WTC11 (cell line): ENCODE measurements at regions not wholly inside any gene's neighbourhood (a gene's known extent, or its start where the extent isn't known, plus 50 kb on each side); places are given as distances from the start of the nearest gene placed in this dataset.

ENCODE experiments used
- ATAC-seq: fragments of 200-7000 bp; cut with Tn5 transposase; 2 replicates; pipeline ENCODE4 v1.10.0; 2021; ENCODE audit warnings: mild to moderate bottlenecking, moderate library complexity
- CTCF ChIA-PET: fragments of 300-600 bp; sonication (Branson Sonifier 250); formaldehyde crosslinking; loops from one replicate; lab custom pipeline; 2021; ENCODE audit warnings: antibody characterized with exemption; lab: Charles Lee
- POLR2A ChIA-PET: fragments of 350-600 bp; sonication (Branson Sonifier 250); formaldehyde crosslinking; loops from one replicate; lab custom pipeline; 2021; ENCODE audit warnings: antibody characterized with exemption; lab: Charles Lee
- DNase-seq: peaks from one replicate; pipeline ENCODE4 v3.0.0; 2021; ENCODE audit warnings: low spot score
- H3K27ac Mint-ChIP-seq: 2 replicates; pipeline ENCODE4 v1.8.0; 2021; ENCODE audit warnings: mixed read lengths
- H3K27me3 Mint-ChIP-seq: 2 replicates; pipeline ENCODE4 v1.8.0; 2021; ENCODE audit warnings: low read depth, mild to moderate bottlenecking, moderate library complexity, mixed read lengths
- H3K36me3 Mint-ChIP-seq: 2 replicates; pipeline ENCODE4 v1.8.0; 2021; ENCODE audit warnings: mixed read lengths
- H3K4me1 Mint-ChIP-seq: 2 replicates; pipeline ENCODE4 v1.8.0; 2022; ENCODE audit warnings: mixed read lengths
- H3K4me3 Mint-ChIP-seq: 2 replicates; pipeline ENCODE4 v1.8.0; 2021; ENCODE audit warnings: mild to moderate bottlenecking, moderate library complexity, mixed read lengths
- H3K9me3 Mint-ChIP-seq: 2 replicates; pipeline ENCODE4 v1.8.0; 2021; ENCODE audit warnings: mixed read lengths
- ATF1 ChIP-seq: sonication (generic); formaldehyde crosslinking; IDR thresholded peaks from 2 replicates; pipeline ENCODE4 v1.8.1; 2023; ENCODE audit warnings: mild to moderate bottlenecking, moderate library complexity, missing genetic modification reagents
- EMX1 ChIP-seq: fragments of 250-450 bp; sonication (Bioruptor Pico); IDR thresholded peaks from 2 replicates; pipeline ENCODE4 v1.8.0; 2021; ENCODE audit warnings: mild to moderate bottlenecking
- ETV6 ChIP-seq: sonication (generic); formaldehyde crosslinking; IDR thresholded peaks from 2 replicates; pipeline ENCODE4 v1.8.1; 2022; ENCODE audit warnings: mild to moderate bottlenecking, missing genetic modification reagents
- FOXJ3 ChIP-seq: sonication (generic); formaldehyde crosslinking; IDR thresholded peaks from 2 replicates; pipeline ENCODE4 v1.9.0; 2021; ENCODE audit warnings: missing genetic modification reagents, mild to moderate bottlenecking, borderline replicate concordance
- FOXP1 ChIP-seq: sonication (generic); formaldehyde crosslinking; IDR thresholded peaks from 2 replicates; pipeline ENCODE4 v1.8.0; 2022; ENCODE audit warnings: missing genetic modification reagents, mild to moderate bottlenecking, moderate library complexity, borderline replicate concordance
- IRF1 ChIP-seq: sonication (generic); formaldehyde crosslinking; IDR thresholded peaks from 2 replicates; pipeline ENCODE4 v1.8.0; 2023; ENCODE audit warnings: missing genetic modification reagents
- NFE2L1 ChIP-seq: sonication (generic); formaldehyde crosslinking; IDR thresholded peaks from 2 replicates; pipeline ENCODE4 v1.8.1; 2023; ENCODE audit warnings: missing genetic modification reagents
- PREB ChIP-seq: sonication (generic); formaldehyde crosslinking; IDR thresholded peaks from 2 replicates; pipeline ENCODE4 v1.8.1; 2022; ENCODE audit warnings: mild to moderate bottlenecking, missing genetic modification reagents, moderate library complexity, borderline replicate concordance
- RORB ChIP-seq: fragments of 250-450 bp; sonication (Bioruptor Pico); IDR thresholded peaks from 2 replicates; pipeline ENCODE4 v1.9.0; 2021; ENCODE audit warnings: mild to moderate bottlenecking
- ZNF121 ChIP-seq: sonication (generic); formaldehyde crosslinking; IDR thresholded peaks from 2 replicates; pipeline ENCODE4 v1.8.0; 2023; ENCODE audit warnings: missing genetic modification reagents
- ZNF317 ChIP-seq: sonication (generic); formaldehyde crosslinking; IDR thresholded peaks from 2 replicates; pipeline ENCODE4 v1.8.1; 2023; ENCODE audit warnings: low read depth, mild to moderate bottlenecking, moderate library complexity, missing genetic modification reagents, borderline replicate concordance
- ZNF425 ChIP-seq: fragments of 250-450 bp; sonication (Bioruptor Pico); conservative IDR thresholded peaks from 2 replicates; pipeline ENCODE4 v1.9.0; 2021; ENCODE audit warnings: mild to moderate bottlenecking
- TF ChIP-seq, protein P1 (sequence below): fragments of 200-600 bp; IDR thresholded peaks from 2 replicates; pipeline ENCODE4 v1.8.0; 2022; ENCODE audit warnings: antibody characterized with exemption
- TF ChIP-seq, protein P2 (sequence below): sonication (generic); formaldehyde crosslinking; IDR thresholded peaks from 2 replicates; pipeline ENCODE4 v1.8.1; 2022; ENCODE audit warnings: mild to moderate bottlenecking, moderate library complexity, missing genetic modification reagents
- TF ChIP-seq, protein P3 (sequence below): sonication (generic); formaldehyde crosslinking; IDR thresholded peaks from 2 replicates; pipeline ENCODE4 v1.8.1; 2023; ENCODE audit warnings: mild to moderate bottlenecking, missing genetic modification reagents, borderline replicate concordance

DNA sequence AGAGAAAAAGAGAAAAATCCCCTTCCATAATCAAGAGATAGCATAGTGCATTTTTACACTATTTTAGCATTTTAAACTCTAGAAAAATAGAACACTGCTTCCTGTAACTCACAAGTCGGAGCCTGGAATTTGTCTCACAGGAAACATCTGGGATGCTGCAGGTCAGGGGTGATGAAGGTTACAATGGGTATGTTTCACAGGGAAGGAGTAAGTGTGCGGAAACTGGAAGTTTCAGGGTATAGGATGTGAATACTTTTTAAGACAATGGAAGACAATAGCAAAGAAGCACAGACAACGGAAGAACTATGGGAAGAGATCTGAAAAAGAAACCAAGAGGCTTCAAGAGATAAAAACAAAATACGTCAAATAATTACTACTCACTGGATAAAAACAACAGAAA lies 361.0 kb upstream of the MARCKS start (continued):
- no peak for TF ChIP-seq ZNF425
- TF ChIP-seq FOXJ3 (CRISPR knock-in tag), result no peak

DNA sequence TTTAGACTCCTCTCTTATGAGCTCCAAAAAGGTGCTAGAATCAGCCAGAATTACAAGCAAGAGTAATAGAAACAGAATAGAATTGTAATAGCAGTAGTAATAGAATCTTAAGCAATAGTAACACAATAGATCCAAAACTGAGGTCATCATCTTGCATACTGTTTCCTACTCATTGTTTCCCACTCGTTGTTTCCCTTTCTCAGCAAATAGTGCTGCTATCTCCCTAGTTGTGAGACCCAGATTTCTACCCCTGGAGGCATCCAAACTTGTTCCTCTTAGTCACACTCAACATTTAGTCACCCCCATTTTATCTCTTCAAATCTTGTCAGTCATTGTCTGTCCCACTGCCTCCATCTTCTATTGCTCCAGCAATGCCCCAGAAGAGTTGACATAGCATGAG lies 356.9 kb upstream of the MARCKS start:
- H3K36me3 Mint-ChIP-seq, result no peaks in the 10 kb centered on the region
- TF ChIP-seq NFE2L1 (CRISPR knock-in tag) (no peak), ETV6 (CRISPR knock-in tag) (no peak), FOXP1 (CRISPR knock-in tag) (no peak), EMX1 (CRISPR knock-in tag) (no peak), ATF1 (CRISPR knock-in tag) (no peak), PREB (CRISPR knock-in tag) (no peak), RORB (CRISPR knock-in tag) (no peak), IRF1 (CRISPR knock-in tag) (no peak), ZNF317 (CRISPR knock-in tag) (no peak), ZNF121 (CRISPR knock-in tag) (no peak)
- TF ChIP-seq, protein P1, sequence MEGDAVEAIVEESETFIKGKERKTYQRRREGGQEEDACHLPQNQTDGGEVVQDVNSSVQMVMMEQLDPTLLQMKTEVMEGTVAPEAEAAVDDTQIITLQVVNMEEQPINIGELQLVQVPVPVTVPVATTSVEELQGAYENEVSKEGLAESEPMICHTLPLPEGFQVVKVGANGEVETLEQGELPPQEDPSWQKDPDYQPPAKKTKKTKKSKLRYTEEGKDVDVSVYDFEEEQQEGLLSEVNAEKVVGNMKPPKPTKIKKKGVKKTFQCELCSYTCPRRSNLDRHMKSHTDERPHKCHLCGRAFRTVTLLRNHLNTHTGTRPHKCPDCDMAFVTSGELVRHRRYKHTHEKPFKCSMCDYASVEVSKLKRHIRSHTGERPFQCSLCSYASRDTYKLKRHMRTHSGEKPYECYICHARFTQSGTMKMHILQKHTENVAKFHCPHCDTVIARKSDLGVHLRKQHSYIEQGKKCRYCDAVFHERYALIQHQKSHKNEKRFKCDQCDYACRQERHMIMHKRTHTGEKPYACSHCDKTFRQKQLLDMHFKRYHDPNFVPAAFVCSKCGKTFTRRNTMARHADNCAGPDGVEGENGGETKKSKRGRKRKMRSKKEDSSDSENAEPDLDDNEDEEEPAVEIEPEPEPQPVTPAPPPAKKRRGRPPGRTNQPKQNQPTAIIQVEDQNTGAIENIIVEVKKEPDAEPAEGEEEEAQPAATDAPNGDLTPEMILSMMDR, result no peak
- TF ChIP-seq, protein P2, sequence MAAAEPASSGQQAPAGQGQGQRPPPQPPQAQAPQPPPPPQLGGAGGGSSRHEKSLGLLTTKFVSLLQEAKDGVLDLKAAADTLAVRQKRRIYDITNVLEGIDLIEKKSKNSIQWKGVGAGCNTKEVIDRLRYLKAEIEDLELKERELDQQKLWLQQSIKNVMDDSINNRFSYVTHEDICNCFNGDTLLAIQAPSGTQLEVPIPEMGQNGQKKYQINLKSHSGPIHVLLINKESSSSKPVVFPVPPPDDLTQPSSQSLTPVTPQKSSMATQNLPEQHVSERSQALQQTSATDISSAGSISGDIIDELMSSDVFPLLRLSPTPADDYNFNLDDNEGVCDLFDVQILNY (CRISPR knock-in tag), result no peak
- TF ChIP-seq, protein P3, sequence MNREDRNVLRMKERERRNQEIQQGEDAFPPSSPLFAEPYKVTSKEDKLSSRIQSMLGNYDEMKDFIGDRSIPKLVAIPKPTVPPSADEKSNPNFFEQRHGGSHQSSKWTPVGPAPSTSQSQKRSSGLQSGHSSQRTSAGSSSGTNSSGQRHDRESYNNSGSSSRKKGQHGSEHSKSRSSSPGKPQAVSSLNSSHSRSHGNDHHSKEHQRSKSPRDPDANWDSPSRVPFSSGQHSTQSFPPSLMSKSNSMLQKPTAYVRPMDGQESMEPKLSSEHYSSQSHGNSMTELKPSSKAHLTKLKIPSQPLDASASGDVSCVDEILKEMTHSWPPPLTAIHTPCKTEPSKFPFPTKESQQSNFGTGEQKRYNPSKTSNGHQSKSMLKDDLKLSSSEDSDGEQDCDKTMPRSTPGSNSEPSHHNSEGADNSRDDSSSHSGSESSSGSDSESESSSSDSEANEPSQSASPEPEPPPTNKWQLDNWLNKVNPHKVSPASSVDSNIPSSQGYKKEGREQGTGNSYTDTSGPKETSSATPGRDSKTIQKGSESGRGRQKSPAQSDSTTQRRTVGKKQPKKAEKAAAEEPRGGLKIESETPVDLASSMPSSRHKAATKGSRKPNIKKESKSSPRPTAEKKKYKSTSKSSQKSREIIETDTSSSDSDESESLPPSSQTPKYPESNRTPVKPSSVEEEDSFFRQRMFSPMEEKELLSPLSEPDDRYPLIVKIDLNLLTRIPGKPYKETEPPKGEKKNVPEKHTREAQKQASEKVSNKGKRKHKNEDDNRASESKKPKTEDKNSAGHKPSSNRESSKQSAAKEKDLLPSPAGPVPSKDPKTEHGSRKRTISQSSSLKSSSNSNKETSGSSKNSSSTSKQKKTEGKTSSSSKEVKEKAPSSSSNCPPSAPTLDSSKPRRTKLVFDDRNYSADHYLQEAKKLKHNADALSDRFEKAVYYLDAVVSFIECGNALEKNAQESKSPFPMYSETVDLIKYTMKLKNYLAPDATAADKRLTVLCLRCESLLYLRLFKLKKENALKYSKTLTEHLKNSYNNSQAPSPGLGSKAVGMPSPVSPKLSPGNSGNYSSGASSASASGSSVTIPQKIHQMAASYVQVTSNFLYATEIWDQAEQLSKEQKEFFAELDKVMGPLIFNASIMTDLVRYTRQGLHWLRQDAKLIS (CRISPR knock-in tag), result no peak
- TF ChIP-seq, all 79 proteins: peak for 0
- Mint-ChIP-seq H3K9me3 (no peaks in the 10 kb centered on the region), H3K4me1 (no peaks in the 10 kb centered on the region), H3K4me3 (no peak overlapping the region), H3K27me3 (no peaks in the 10 kb centered on the region), H3K27ac (no peak overlapping the region)
- no peak for DNase-seq
- ChIA-PET POLR2A (no interaction called here), CTCF (no interaction called here)
- ATAC-seq, result no peak
